Endodermal cell (in vitro differentiated cells): ENCODE measurements at regions not wholly inside any gene's neighbourhood (a gene's known extent, or its start where the extent isn't known, plus 50 kb on each side); places are given as distances from the start of the nearest gene placed in this dataset.
"Not testable (repeated sequence)": the region's sequence is repeated elsewhere in the genome, so short reads cannot be mapped to it uniquely, and the experiment has no call there.

Source experiments
- DNase-seq: peaks from one replicate; pipeline ENCODE4 v3.0.0-alpha.2; 2017
- H3K27ac ChIP-seq: 2 replicates; pipeline ENCODE4 v1.5.1; 2013; ENCODE audit warnings: mild to moderate bottlenecking, low read depth, low read length, moderate library complexity
- H3K27me3 ChIP-seq: 2 replicates; pipeline ENCODE4 v1.6.1; 2013; ENCODE audit warnings: mild to moderate bottlenecking, low read length, moderate library complexity; ENCODE audit not compliant: insufficient read depth, control insufficient read depth, poor library complexity, severe bottlenecking
- H3K36me3 ChIP-seq: 2 replicates; pipeline ENCODE4 v1.7.0; 2013; ENCODE audit warnings: mild to moderate bottlenecking, low read length, moderate library complexity; ENCODE audit not compliant: control insufficient read depth, insufficient read depth
- H3K4me1 ChIP-seq: one replicate; pipeline ENCODE4 v1.7.0; 2013; ENCODE audit warnings: low read length; ENCODE audit not compliant: control insufficient read depth, insufficient read depth
- H3K4me3 ChIP-seq: 2 replicates; pipeline ENCODE4 v1.5.1; 2013; ENCODE audit warnings: mild to moderate bottlenecking, low read length, moderate library complexity
- H3K9ac ChIP-seq: 2 replicates; pipeline ENCODE4 v1.6.1; 2013; ENCODE audit warnings: mild to moderate bottlenecking, low read length, moderate library complexity; ENCODE audit not compliant: poor library complexity, severe bottlenecking; ENCODE audit errors: extremely low read depth
- H3K9me3 ChIP-seq: 2 replicates; pipeline ENCODE4 v1.6.1; 2013; ENCODE audit warnings: mild to moderate bottlenecking, low read length, moderate library complexity; ENCODE audit not compliant: control insufficient read depth
- H3K27ac Mint-ChIP-seq: 2 replicates; pipeline ENCODE4 v1.8.0; 2020; ENCODE audit warnings: mixed read lengths
- H3K27me3 Mint-ChIP-seq: 2 replicates; pipeline ENCODE4 v1.8.0; 2021; ENCODE audit warnings: mild to moderate bottlenecking, mixed read lengths; ENCODE audit not compliant: insufficient read depth
- H3K36me3 Mint-ChIP-seq: 2 replicates; pipeline ENCODE4 v1.8.0; 2020; ENCODE audit warnings: low read depth, mixed read lengths
- H3K4me1 Mint-ChIP-seq: 2 replicates; pipeline ENCODE4 v1.8.0; 2020; ENCODE audit warnings: mixed read lengths
- H3K4me3 Mint-ChIP-seq: 2 replicates; pipeline ENCODE4 v1.8.0; 2020; ENCODE audit warnings: mild to moderate bottlenecking, moderate library complexity, mixed read lengths
- H3K9me3 Mint-ChIP-seq: 2 replicates; pipeline ENCODE4 v1.8.0; 2020; ENCODE audit warnings: mild to moderate bottlenecking, mixed read lengths
- CTCF ChIP-seq: fragments of 200-600 bp; sonication (generic); conservative IDR thresholded peaks from 2 replicates; pipeline ENCODE4 v1.5.0; 2021; ENCODE audit warnings: antibody characterized with exemption, mild to moderate bottlenecking
- WGBS, 2 experiments: methylation state at CpG; one replicate each; pipeline versions ENCODE4 v1.1.5 to v1.1.7; 2013; ENCODE audit warnings: missing lambda C conversion rate in 2 of 2, mixed read lengths in 1 of 2; ENCODE audit not compliant: insufficient coverage in 1 of 2, insufficient read length in 1 of 2; 5-methylcytosine and 5-hydroxymethylcytosine counted together

- Histone ChIP-seq H3K4me1 (peaks cover 9% of the 10 kb centered on the region), H3K36me3 (no peaks in the 10 kb centered on the region), H3K4me3 (peak overlapping the region; percentile 37), H3K27me3 (no peaks in the 10 kb centered on the region), H3K27ac (peak overlapping the region; percentile 10), H3K9ac (no peak overlapping the region), H3K9me3 (no peaks in the 10 kb centered on the region)
- peaks cover 61% of the 10 kb centered on the region for H3K4me1 Mint-ChIP-seq
- no peaks in the 10 kb centered on the region for H3K27me3 Mint-ChIP-seq
- DNase-seq: no peak
- TF ChIP-seq CTCF: no peak
- peak overlapping the region; percentile 98 for H3K27ac Mint-ChIP-seq
- H3K9me3 Mint-ChIP-seq: no peaks in the 10 kb centered on the region
- WGBS, 2 experiments: 8% methylated on average over 3 of the region's 3 CpGs; no CpG with 5 or more reads in 1 of the 2 experiments
- peak overlapping the region; percentile 41 for H3K4me3 Mint-ChIP-seq
- peaks cover 2% of the 10 kb centered on the region for H3K36me3 Mint-ChIP-seq
Observed at GRCh38 chr9:87405677-87406542, 91.8 kb upstream of the DAPK1 start.

GRCh38 chr9:87406543-87407166 is 91.0 kb upstream of the DAPK1 start:
- peak overlapping the region; percentile 41 for H3K4me3 Mint-ChIP-seq
- no peak for TF ChIP-seq CTCF

GRCh38 chr9:87410047-87411005 is 87.3 kb upstream of the DAPK1 start:
- H3K9me3 Mint-ChIP-seq, H3K9me3 ChIP-seq, H3K36me3 Mint-ChIP-seq, H3K27me3 Mint-ChIP-seq, H3K4me1 ChIP-seq, H3K27me3 ChIP-seq, H3K36me3 ChIP-seq, H3K27ac ChIP-seq: not testable (repeated sequence)
- Histone ChIP-seq H3K4me3 (peak overlapping the region; percentile 86), H3K9ac (peak overlapping the region; percentile 54)
- peak; percentile 87 for DNase-seq
- WGBS, 2 experiments: 15 to 31% methylated on average over 2 to 16 of the region's 16 CpGs
- peaks cover 55% of the 10 kb centered on the region for H3K4me1 Mint-ChIP-seq
- peak overlapping the region; percentile 96 for H3K27ac Mint-ChIP-seq
- peak overlapping the region; percentile 87 for H3K4me3 Mint-ChIP-seq

More at GRCh38 chr9:87406543-87407166, 91.0 kb upstream of the DAPK1 start:
- Histone ChIP-seq H3K9me3 (no peaks in the 10 kb centered on the region), H3K9ac (no peak overlapping the region), H3K27me3 (no peaks in the 10 kb centered on the region), H3K4me3 (peak overlapping the region; percentile 37), H3K4me1 (peaks cover 9% of the 10 kb centered on the region), H3K27ac (no peak overlapping the region), H3K36me3 (no peaks in the 10 kb centered on the region)
- Mint-ChIP-seq H3K9me3 (no peaks in the 10 kb centered on the region), H3K27ac (peak overlapping the region; percentile 98), H3K4me1 (peaks cover 58% of the 10 kb centered on the region), H3K36me3 (peaks cover under 1% of the 10 kb centered on the region), H3K27me3 (no peaks in the 10 kb centered on the region)
- no peak for DNase-seq
- 51 to 71% methylated on average over 2 to 4 of the region's 4 CpGs for whole genome bisulfite sequencing, 2 experiments
